Activated CD8-positive, alpha-beta memory T cell treated with anti-CD3 and anti-CD28 coated beads, Interleukin-2, amount 10 ng/mL, durations not matched to agents 7 days and 5 days (primary cell): ENCODE measurements at regions not wholly inside any gene's neighbourhood (a gene's known extent, or its start where the extent isn't known, plus 50 kb on each side); places are given as distances from the start of the nearest gene placed in this dataset.
A peak's percentile ranks its signal among the peaks of the same experiment; 100 is the strongest.

Experiments used
- ATAC-seq: fragments of 150-1000 bp; cut with Tn5 transposase; one replicate; pipeline ENCODE4 v1.10.0; 2021; ENCODE audit warnings: moderate library complexity
- CTCF ChIA-PET: fragments of 350-600 bp; sonication (Branson Sonifier 250); formaldehyde crosslinking; loops from one replicate; lab custom pipeline; 2021; ENCODE audit warnings: antibody characterized with exemption; lab: Charles Lee
- DNase-seq: peaks from one replicate; pipeline ENCODE4 v3.0.0-alpha.2; 2020
- H3K27ac Mint-ChIP-seq: one replicate; pipeline ENCODE4 v1.8.0; 2021; ENCODE audit warnings: mild to moderate bottlenecking, mixed read lengths
- H3K27me3 Mint-ChIP-seq: one replicate; pipeline ENCODE4 v1.8.0; 2021; ENCODE audit warnings: mixed read lengths
- H3K36me3 Mint-ChIP-seq: one replicate; pipeline ENCODE4 v1.8.0; 2021; ENCODE audit warnings: mild to moderate bottlenecking, mixed read lengths
- H3K4me1 Mint-ChIP-seq: one replicate; pipeline ENCODE4 v1.8.0; 2021; ENCODE audit warnings: mixed read lengths
- H3K4me3 Mint-ChIP-seq: one replicate; pipeline ENCODE4 v1.8.0; 2021; ENCODE audit warnings: mild to moderate bottlenecking, moderate library complexity, mixed read lengths
- H3K9me3 Mint-ChIP-seq: one replicate; pipeline ENCODE4 v1.8.0; 2022; ENCODE audit warnings: low read depth, mixed read lengths

- no peaks in the 10 kb centered on the region for H3K27me3 Mint-ChIP-seq
- H3K36me3 Mint-ChIP-seq: peaks cover 1% of the 10 kb centered on the region
- CTCF ChIA-PET: no interaction called here
- no peak for ATAC-seq
- peaks cover 13% of the 10 kb centered on the region for H3K9me3 Mint-ChIP-seq
- H3K4me3 Mint-ChIP-seq: no peak overlapping the region
- no peaks in the 10 kb centered on the region for H3K4me1 Mint-ChIP-seq
- no peak overlapping the region for H3K27ac Mint-ChIP-seq
- no peak for DNase-seq
Observed at GRCh38 chr11:129658526-129658867, 157.2 kb upstream of the TMEM45B start.

- CTCF ChIA-PET: interaction anchor here (1.1 to 2.0 kb wide), 2 partner anchors 10 to 15 kb away, joined by 4 to 5 read pairs; no protein-coding TSS in a partner anchor
- Mint-ChIP-seq H3K9me3 (no peaks in the 10 kb centered on the region), H3K36me3 (no peaks in the 10 kb centered on the region), H3K4me1 (no peaks in the 10 kb centered on the region), H3K27me3 (no peaks in the 10 kb centered on the region), H3K4me3 (no peak overlapping the region), H3K27ac (no peak overlapping the region)
- ATAC-seq: no peak
- DNase-seq: no peak
Observed at GRCh38 chr11:129680907-129681306, 134.7 kb upstream of the TMEM45B start.

- DNase-seq (no peak), ATAC-seq (no peak)
- CTCF ChIA-PET: interaction anchor here (1.1 to 2.0 kb wide), 2 partner anchors 11 to 14 kb away, joined by 4 to 5 read pairs; no protein-coding TSS in a partner anchor
- Mint-ChIP-seq H3K27ac (no peak overlapping the region), H3K27me3 (peaks cover 5% of the 10 kb centered on the region), H3K4me1 (no peaks in the 10 kb centered on the region), H3K36me3 (no peaks in the 10 kb centered on the region), H3K9me3 (no peaks in the 10 kb centered on the region), H3K4me3 (no peak overlapping the region)
Observed at GRCh38 chr11:129681344-129682114, 134.1 kb upstream of the TMEM45B start.

GRCh38 chr11:129686269-129686668 lies 129.4 kb upstream of the TMEM45B start:
- Mint-ChIP-seq H3K36me3 (no peaks in the 10 kb centered on the region), H3K4me1 (no peaks in the 10 kb centered on the region), H3K4me3 (no peak overlapping the region), H3K27me3 (peaks cover 8% of the 10 kb centered on the region), H3K27ac (no peak overlapping the region), H3K9me3 (no peaks in the 10 kb centered on the region)
- no peak for DNase-seq
- CTCF ChIA-PET: no interaction called here
- no peak for ATAC-seq

GRCh38 chr11:129691142-129691541 lies 124.5 kb upstream of the TMEM45B start:
- Mint-ChIP-seq H3K27me3 (peaks cover 8% of the 10 kb centered on the region), H3K4me3 (no peak overlapping the region), H3K27ac (no peak overlapping the region), H3K9me3 (no peaks in the 10 kb centered on the region), H3K36me3 (no peaks in the 10 kb centered on the region), H3K4me1 (peaks cover 3% of the 10 kb centered on the region)
- no peak for DNase-seq
- CTCF ChIA-PET: no interaction called here
- no peak for ATAC-seq

- ATAC-seq: no peak
Observed at GRCh38 chr11:129694538-129694937, 121.1 kb upstream of the TMEM45B start.

GRCh38 chr11:129694966-129695365 lies 120.7 kb upstream of the TMEM45B start:
- ATAC-seq: no peak
- no peak overlapping the region for H3K4me3 Mint-ChIP-seq
- no peaks in the 10 kb centered on the region for H3K9me3 Mint-ChIP-seq
- CTCF ChIA-PET: interaction anchor here (0.9 to 2.2 kb wide), 9 partner anchors 12 to 789 kb away, joined by 3 to 9 read pairs (median 4); partner anchors contain the start of gene BARX2
- no peaks in the 10 kb centered on the region for H3K36me3 Mint-ChIP-seq
- H3K27ac Mint-ChIP-seq: no peak overlapping the region
- DNase-seq: no peak
- peaks cover 6% of the 10 kb centered on the region for H3K27me3 Mint-ChIP-seq
- peaks cover 3% of the 10 kb centered on the region for H3K4me1 Mint-ChIP-seq

More at GRCh38 chr11:129694538-129694937, 121.1 kb upstream of the TMEM45B start:
- no peaks in the 10 kb centered on the region for H3K9me3 Mint-ChIP-seq
- no peak overlapping the region for H3K4me3 Mint-ChIP-seq
- no peak for DNase-seq
- H3K4me1 Mint-ChIP-seq: peaks cover 3% of the 10 kb centered on the region
- no peaks in the 10 kb centered on the region for H3K36me3 Mint-ChIP-seq
- CTCF ChIA-PET: interaction anchor here (0.9 to 2.2 kb wide), 5 partner anchors 13 to 789 kb away, joined by 3 to 9 read pairs (median 5); no protein-coding TSS in a partner anchor
- peaks cover 6% of the 10 kb centered on the region for H3K27me3 Mint-ChIP-seq
- no peak overlapping the region for H3K27ac Mint-ChIP-seq

- peak; percentile 88 for ATAC-seq
- H3K9me3 Mint-ChIP-seq: no peaks in the 10 kb centered on the region
- H3K4me1 Mint-ChIP-seq: peaks cover 3% of the 10 kb centered on the region
- H3K27me3 Mint-ChIP-seq: peaks cover 6% of the 10 kb centered on the region
- peak overlapping the region; percentile 62 for H3K4me3 Mint-ChIP-seq
- peak; percentile 74 for DNase-seq
- CTCF ChIA-PET: interaction anchor here (0.6 to 2.2 kb wide), 10 partner anchors 11 to 1006 kb away, joined by 3 to 9 read pairs (median 4); partner anchors contain the start of gene BARX2
- H3K36me3 Mint-ChIP-seq: no peaks in the 10 kb centered on the region
- no peak overlapping the region for H3K27ac Mint-ChIP-seq
Observed at GRCh38 chr11:129695571-129696308, 119.9 kb upstream of the TMEM45B start.

GRCh38 chr11:129696309-129696989 lies 119.2 kb upstream of the TMEM45B start:
- no peak for ATAC-seq
- no peak overlapping the region for H3K27ac Mint-ChIP-seq
- H3K4me1 Mint-ChIP-seq: peaks cover 3% of the 10 kb centered on the region
- CTCF ChIA-PET: interaction anchor here (1.0 to 2.2 kb wide), 5 partner anchors 10 to 365 kb away, joined by 3 to 9 read pairs (median 3); no protein-coding TSS in a partner anchor
- peaks cover 6% of the 10 kb centered on the region for H3K27me3 Mint-ChIP-seq
- no peak for DNase-seq
- no peaks in the 10 kb centered on the region for H3K9me3 Mint-ChIP-seq
- no peaks in the 10 kb centered on the region for H3K36me3 Mint-ChIP-seq
- no peak overlapping the region for H3K4me3 Mint-ChIP-seq

- H3K27me3 Mint-ChIP-seq: peaks cover 6% of the 10 kb centered on the region
Observed at GRCh38 chr11:129698212-129698611, 117.4 kb upstream of the TMEM45B start.

GRCh38 chr11:129699711-129700304 lies 115.8 kb upstream of the TMEM45B start:
- Mint-ChIP-seq H3K27ac (no peak overlapping the region), H3K36me3 (no peaks in the 10 kb centered on the region), H3K9me3 (no peaks in the 10 kb centered on the region), H3K4me1 (peaks cover 3% of the 10 kb centered on the region), H3K4me3 (no peak overlapping the region), H3K27me3 (peaks cover 6% of the 10 kb centered on the region)
- CTCF ChIA-PET: interaction anchor here (1.3 kb wide), 1 partner anchor 51 kb away, joined by 3 read pairs; no protein-coding TSS in a partner anchor
- DNase-seq: no peak
- no peak for ATAC-seq

More at GRCh38 chr11:129698212-129698611, 117.4 kb upstream of the TMEM45B start:
- Mint-ChIP-seq H3K27ac (no peak overlapping the region), H3K9me3 (no peaks in the 10 kb centered on the region), H3K36me3 (no peaks in the 10 kb centered on the region), H3K4me3 (no peak overlapping the region), H3K4me1 (peaks cover 3% of the 10 kb centered on the region)
- CTCF ChIA-PET: no interaction called here
- no peak for DNase-seq
- no peak for ATAC-seq

- no peak overlapping the region for H3K4me3 Mint-ChIP-seq
- no peak for ATAC-seq
- peaks cover 3% of the 10 kb centered on the region for H3K27me3 Mint-ChIP-seq
- no peaks in the 10 kb centered on the region for H3K36me3 Mint-ChIP-seq
- H3K9me3 Mint-ChIP-seq: no peaks in the 10 kb centered on the region
- DNase-seq: no peak
- CTCF ChIA-PET: no interaction called here
- H3K27ac Mint-ChIP-seq: no peak overlapping the region
- peaks cover under 1% of the 10 kb centered on the region for H3K4me1 Mint-ChIP-seq
Observed at GRCh38 chr11:129700701-129701100, 114.9 kb upstream of the TMEM45B start.

GRCh38 chr11:129701706-129702105 lies 113.9 kb upstream of the TMEM45B start:
- Mint-ChIP-seq H3K9me3 (no peaks in the 10 kb centered on the region), H3K27ac (no peak overlapping the region), H3K27me3 (peaks cover 3% of the 10 kb centered on the region), H3K4me1 (no peaks in the 10 kb centered on the region), H3K4me3 (no peak overlapping the region), H3K36me3 (no peaks in the 10 kb centered on the region)
- DNase-seq (no peak), ATAC-seq (no peak)
- CTCF ChIA-PET: no interaction called here
